DMS114 treated with DMSO at 0.1 percent for 48 hours (cell line): ENCODE measurements at regions not wholly inside any gene's neighbourhood (a gene's known extent, or its start where the extent isn't known, plus 50 kb on each side); places are given as distances from the start of the nearest gene placed in this dataset.

ENCODE experiments used
- DNase-seq: peaks from one replicate; lab custom pipeline; 2025; ENCODE audit not compliant: unreplicated experiment; lab: John Stamatoyannopoulos, UW

DNA sequence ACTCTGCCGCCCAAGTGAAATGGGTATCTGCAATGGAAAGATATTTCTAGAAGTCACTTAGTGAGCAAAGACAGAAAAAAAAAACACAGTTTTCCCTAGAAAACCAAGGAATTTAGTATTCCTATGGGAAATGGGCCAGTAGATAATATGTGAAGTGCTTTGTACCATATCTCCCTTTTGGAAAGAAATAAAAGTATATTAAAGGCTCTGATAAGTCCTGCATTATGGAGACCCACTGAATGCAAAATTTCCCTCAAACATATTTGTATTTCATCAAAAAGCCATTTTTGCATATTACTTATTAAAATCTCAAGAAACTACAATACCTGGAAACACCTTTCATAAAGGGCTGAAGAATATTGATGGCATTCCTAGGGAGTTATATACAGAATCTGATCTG lies 51.6 kb upstream of the DYNLRB2 start:
- no peak for DNase-seq

DNA sequence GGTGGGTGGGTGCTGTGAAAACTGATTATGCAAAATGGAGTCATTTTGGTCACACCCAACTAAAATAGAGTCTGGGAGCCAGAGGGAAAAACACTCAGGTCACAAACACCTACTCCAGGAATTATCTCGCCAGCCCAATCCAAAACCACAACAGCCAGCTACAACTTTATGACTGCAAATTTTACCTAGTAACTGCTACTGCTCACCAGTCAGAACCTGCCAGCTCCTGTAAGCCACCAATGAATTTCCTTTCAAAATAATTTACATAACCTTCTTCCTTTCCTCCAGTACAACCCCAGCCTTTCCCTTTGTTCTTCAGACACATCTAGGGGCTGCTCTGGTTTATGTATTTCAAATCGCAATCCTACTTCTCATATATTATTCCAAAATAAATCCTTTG lies 52.6 kb upstream of the DYNLRB2 start:
- no peak for DNase-seq

DNA sequence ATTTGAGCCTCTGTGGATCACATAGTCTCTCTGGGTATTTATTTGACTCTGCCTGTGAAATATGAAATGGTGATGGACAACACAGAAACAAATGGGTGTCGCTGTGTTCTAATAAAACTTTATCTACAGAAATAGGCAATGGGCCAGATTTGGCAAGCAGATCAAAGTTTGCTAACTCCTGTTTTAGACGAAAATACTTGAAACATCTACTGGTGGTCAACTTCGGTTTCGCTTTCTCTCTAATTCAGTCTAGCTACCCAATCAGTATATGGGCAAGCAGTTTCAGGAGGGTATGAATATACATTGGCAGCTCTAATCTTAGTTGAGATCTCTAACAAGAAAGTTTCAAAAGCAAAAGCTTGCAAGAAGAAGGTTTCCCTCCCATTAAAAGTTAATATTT lies 60.1 kb upstream of the DYNLRB2 start:
- no peak for DNase-seq

DNA sequence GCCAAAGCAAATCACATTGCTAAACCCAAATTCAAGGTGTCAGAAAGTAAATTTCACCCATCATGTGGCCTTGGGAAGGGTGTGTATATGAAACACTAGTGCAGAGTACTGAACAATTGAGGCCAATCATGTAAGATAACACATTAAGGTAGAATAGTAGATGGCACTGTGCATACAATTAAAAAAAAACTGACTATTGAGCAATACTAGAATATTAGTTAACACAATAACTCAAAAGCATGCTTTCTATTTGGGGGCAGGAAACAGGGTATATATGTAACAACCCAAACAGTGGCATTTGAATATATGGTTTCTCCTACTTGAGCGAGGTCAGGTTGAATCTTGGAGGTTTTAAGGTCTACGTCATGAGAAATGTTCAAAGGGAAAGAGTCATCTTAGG lies 63.0 kb upstream of the DYNLRB2 start:
- no peak for DNase-seq

DNA sequence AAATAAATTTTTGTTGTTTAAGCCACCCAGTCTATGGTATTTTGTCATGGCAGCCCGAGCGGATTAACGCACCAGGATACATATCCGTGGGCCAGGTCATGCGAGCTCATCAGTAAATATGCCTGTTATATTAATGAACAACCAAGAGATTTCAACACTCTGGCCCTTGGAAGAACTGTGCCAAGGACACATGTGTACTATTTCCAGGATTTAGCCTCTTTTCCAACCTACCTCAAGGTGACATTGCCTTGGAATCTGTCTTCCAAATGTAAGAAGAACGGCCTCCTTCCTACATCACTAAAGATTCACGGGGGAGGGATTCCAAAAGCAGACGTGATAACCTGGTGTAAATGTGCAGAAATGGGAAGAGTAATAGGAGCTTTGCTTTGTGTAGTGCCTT lies 72.8 kb upstream of the DYNLRB2 start:
- DNase-seq: no peak

DNA sequence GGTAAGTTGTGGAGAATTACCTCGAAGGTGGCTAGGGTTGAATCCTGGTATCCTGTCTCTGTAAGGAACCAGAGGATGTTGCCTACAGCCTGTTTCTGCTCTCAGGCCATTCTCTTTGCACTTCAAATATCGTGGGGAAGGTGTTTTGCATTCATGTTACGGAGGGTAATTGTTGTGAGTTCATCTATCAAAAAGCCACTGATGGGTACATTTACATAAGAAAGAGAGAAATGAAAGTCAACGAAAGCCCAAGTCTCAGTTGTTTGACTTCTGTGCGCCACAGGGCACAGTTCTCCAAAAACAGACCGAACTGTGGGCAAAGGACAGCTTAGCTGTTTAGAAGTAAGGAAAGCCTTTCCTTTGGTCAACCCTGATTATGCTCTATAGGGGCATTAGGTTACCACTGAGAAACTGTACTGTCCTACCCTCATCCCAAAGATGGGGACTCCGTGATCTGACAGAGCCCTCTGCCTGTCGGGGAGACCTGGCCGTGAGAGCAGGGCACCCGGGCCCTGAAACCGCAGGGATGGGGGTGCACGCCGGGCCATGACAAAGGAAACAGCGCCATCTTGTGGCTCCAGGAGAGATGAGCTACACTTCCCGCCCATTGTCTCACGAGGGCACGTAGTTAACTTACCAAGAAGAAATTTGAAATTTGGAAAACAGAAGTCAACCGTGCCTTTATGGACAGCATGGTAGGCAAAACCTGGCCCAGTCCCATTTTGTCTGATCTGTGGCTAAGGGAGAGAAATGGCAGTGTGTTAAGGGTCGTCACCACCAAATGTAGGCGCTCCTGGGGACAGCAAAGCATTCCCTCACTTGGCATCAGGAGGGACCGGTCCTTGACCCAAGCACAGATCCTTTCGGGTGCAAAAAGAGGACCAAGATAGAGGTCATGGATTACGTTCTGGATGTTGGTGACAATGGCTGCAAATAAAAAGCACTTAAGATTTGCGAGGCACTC lies 74.5 kb upstream of the DYNLRB2 start:
- peak; percentile 47 for DNase-seq

DNA sequence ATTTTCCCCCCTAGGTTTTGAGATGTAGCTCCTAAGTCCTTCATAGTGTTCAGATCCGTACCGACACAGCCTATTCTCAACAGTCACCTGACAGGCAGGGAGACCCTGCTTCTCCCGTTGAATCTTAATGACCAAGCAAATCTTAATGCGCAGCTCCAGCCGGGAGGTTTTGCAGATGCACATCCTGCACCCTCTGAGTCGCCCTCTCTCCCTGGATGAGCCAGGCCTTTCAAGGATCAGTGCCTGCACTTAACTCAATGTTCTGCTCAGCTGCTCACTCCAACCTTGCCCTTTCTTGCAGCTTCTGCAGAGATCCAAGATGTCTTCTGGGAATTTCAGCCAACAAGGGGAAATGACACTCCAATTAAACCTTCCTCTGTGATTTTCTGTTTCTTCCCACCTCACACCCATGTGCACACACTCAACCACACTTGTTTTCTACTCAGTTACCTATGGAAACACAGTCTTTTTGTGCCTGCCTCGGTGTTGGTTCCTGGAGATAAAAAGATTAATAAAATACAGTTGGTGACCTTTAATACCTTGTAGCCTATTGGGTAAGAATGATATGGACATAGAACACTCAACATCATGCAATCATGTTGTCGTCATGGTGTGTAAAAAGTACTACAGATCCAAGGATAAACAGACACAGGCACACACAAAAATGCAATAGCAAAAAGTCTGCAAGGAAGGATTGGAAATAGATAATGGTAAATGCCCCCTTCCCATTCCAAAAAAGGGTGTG lies 76.9 kb upstream of the DYNLRB2 start:
- no peak for DNase-seq

DNA sequence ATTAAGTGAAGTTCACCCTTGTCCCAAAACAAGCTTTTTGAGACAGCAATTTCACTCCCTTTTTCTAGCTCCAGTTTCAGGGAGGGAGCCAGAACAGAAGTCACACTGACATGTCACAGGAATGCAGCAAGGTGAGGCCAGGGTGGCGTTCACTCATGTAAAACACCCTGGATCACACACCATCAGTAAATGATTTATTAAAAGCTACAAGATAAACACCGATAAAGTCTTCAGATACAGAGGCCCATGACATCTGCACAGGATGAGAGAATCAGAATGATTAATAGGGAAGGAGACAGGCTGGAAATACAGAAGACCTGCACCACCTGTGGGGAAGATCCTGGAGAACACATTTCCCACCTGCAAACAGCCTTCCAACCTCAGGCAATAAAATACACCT lies 77.5 kb upstream of the DYNLRB2 start:
- no peak for DNase-seq

DNA sequence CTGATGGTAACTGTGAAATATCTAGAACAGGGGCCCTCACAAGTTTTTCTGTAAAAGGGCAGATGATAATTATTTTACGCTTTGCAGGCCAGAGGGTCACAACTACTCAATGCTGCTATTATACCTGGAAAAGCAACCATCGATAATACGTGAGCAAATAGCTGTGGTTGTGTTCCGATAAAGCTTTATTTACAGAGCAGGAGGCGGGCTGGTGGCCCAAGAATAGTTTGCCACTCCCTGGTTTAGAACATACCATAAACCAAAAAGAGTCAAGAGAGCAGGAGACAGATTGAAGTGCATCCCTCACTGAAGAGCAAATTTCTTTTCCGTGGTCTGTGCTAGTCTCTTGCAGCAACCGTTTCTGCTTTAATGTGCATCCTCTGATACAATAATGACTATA lies 77.9 kb upstream of the DYNLRB2 start:
- no peak for DNase-seq

DNA sequence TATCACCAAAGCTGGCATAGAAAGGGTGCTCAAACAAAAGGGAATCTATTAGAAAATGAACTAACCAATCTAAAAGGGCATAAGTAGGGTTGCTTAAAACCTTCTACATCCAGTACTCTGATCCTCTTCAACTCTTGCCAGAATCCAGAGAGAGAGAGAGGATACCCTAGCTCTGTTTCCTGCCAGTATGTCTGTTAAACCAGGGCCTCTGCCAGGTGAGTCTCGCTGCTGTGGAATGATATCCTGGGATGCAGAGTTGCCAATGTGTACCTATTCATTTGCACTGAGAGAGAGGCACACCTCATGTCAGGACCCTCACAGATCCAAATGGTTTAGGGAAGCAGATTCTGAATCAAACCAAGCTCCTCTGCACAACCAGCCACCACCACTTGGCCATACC lies 79.8 kb upstream of the DYNLRB2 start:
- no peak for DNase-seq

DNA sequence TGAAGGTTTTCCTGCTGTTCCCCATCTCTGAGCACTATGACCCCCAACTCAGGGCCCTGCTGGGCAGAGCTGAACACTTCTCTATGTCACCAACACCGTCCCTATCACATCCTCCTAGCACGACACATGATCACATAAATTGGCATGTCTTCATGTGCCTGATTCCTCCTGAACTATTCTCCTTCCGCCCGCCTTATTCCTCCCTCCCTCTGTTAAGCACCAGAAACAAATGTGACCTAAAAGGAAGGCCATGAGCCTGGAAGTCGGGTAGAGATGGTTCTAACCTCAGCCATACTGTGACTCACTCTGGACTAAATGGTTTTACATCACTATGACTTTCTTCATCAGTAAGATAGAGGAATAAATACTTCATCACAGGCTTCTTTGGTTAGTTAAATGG lies 80.8 kb upstream of the DYNLRB2 start:
- DNase-seq: no peak

DNA sequence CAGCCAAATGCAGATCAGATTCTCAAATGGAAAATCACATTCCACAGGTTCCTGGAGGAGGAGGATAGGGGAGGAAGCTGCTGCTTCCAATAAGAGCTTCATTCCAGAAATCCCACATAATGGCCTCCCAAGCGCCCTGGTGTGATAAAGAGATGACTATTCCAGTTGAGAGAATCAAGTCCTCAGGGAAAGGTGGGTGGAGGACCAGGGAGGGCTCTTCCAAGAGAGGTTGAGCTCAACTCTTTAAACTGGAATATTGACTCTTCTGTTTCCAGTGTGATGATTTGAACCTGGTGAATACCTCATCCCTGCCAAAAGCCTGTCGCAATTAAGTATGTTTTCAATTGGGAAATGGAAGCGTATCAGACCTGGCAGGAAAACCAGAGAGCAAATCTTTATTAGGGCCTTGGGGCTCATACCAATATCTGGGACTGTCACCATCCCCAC lies 81.4 kb upstream of the DYNLRB2 start:
- DNase-seq: no peak

DNA sequence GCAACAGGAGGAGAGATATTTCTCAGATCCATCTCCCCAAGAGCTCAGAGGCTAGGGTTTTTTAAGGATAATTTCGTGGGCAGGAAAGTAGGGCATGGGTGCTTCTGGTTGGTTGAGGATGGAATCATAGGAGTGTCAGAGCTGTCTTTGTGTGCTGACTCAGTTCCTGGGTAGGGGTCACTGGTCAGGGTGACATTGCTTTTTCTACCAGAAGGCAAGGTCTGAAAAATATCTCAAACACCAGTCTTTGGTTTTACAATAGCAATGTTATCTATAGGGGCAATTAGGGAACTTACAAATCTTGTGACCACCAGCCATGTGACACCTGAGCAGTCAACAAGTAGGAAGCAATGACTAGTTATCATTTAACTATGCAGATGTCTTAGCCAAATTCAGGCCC lies 82.9 kb upstream of the DYNLRB2 start:
- DNase-seq: no peak

DNA sequence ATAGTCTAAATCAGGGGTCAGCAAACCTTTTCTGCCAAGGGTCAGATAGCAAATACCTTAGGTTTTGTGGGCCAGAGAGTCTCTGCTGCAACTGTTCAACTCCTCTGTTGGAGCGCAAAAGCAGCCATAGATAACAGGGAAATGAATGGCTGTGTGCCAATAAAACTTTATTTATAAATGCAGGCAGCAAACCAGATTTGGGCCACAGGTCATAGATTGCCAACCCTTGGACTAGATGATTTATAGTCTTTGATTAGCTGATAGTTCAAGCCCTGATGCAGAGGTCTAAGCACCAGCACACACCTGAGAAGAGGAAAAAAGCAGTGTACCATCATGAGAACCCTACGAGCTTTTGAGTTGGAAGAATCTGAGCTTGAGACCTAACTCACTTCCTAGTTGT lies 86.0 kb upstream of the DYNLRB2 start:
- no peak for DNase-seq

DNA sequence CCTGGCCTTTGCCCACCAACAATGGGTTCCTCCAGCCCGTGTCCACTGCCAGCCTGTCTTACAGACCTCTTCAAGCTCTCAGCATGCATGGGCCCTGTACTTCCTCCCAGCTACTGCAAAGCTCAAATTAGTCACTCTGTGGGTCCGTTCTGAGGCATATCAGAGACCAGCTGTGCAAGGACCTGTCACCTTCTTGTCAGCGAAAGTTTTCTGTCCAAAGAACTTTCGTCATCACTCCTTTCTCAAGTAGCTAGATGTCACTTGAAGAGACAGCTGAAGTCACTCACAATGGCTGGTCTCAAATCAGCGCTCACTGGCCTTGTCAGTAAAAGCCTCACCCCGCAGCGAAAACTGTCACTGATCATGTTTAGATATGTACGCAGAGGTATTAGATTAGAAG lies 91.4 kb upstream of the DYNLRB2 start:
- DNase-seq: no peak

DNA sequence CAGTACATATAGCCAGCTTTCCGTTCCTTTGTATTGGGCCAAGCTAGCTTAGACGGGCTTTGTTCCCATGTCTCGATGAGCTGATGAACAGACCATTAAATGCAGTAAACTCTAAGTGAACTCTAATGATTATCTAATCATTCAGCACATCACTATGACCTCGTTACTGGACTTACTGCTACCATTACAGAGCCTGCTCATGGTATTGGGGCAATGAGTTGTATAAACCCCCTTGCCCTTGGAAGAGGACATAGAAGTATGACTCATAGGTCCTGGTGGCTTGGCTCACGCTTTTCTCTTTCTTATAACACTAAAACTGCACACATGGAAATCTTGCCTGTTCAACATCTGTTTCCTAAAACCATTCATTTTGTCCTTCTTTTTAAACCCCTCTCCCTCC lies 93.6 kb upstream of the DYNLRB2 start:
- no peak for DNase-seq

DNA sequence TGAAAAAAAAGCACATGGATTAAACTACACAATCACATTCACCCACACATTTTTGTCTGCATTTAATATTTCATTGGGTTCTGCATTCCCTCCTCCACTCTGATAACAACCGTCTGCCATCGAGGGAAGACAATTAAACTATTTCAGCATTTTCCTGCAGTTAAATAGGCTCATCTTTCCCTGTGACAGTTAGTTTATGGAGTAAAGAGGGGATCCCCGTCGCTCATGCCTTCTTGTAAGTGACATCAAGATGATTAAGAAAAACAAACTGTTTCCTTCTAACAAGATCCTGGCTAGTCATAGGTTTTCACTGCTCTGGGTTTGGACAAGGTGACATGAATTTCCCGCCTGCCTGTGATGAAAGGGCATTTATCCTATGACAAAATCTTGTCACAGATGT lies 98.0 kb upstream of the DYNLRB2 start:
- DNase-seq: no peak

DNA sequence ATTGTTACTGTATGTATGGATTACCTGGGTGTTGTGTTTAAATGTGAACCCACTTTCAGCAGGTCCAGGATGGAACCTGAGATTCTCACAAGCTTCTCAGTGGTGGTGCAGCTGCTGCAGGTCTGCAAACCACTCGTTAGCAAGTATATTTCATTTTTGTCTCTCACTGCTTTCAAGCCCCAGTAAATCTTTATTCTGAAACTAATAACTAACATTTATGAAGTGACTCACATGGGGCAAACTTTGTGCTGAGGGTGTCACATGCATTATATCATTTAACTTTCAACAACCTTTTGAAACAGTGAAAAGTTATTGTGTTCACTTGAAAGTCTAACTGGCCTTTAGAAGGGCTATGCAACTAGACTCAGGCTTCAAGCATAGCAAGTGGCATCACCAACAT lies 98.9 kb upstream of the DYNLRB2 start:
- DNase-seq: no peak

DNA sequence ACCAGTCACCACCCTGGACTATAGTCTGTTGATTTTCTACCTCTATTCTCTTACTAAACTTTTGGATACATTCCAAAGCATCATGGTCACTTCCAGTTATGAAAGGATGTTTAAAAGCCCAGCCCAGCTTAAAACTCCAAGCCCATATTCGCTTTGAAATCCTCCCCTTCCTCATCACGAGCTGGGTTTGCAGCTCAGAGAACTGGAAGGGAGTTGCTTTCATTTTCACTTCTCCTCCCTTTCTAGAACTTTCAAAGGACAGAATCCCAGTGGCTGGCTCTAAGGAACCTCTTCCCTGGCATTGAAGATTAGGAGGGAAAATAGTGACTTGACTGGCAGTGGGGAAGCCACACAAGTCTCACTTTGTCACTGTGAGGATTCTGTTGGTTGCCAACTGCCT lies 100.1 kb upstream of the DYNLRB2 start:
- DNase-seq: no peak

DNA sequence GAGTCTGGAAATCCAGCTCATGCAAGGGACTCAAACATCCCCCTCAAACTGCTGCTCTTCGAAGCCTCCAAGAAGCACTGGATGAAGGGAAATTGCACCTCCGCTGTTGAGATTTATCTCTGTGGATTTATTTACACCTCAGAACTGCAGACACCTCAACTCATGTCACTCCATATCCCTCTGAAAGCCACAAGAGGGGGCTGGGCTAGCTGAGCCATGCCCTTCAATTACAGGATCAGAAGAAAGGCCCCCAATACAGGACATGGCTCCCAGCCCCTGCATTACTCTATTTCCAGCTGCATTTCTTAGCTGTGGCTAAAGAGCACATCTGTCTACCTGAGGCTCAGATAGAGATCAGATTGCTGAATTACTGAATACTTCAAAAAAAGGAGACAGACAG lies 103.1 kb upstream of the DYNLRB2 start:
- DNase-seq: no peak

DNA sequence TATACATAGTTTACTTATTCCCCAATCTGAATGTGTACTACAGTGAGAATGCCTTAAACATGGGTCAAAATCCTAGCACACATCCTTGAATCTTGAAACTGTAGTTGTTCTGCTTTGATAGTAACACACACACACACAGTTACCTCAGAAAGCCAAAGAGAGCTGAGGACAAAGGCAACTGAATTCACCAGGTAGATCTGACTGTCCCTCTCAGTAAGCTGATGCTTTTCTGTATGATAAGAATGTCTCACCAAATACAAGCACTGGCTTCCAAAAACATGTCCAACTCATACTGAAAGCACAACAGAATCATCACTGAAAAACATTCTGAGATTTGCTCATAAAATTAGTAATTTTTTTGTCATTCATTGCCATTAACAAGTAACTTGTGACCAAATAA lies 104.3 kb upstream of the DYNLRB2 start:
- no peak for DNase-seq

DNA sequence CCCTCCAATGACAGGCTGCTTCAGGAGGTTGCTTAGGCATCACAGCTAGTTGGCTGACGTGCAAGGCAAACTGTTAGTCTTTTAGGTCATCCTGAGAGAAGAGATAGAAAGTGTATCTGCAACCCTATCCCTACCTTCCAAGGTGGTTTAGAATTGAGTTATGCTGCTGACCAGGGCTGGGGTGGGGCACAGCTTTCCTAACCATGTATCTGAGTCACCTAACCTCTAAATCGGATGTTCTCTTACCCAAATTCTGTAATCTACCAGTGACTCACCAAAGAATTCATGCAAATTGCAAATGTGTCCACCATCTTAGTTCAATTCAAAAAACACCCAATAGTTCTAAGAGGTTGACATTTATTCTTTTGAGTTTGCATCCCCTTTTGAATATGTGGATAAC lies 107.2 kb upstream of the DYNLRB2 start:
- no peak for DNase-seq
